NCI-H345 treated with DMSO at 0.1 percent for 48 hours (cell line): ENCODE measurements at regions not wholly inside any gene's neighbourhood (a gene's known extent, or its start where the extent isn't known, plus 50 kb on each side); places are given as distances from the start of the nearest gene placed in this dataset.
"Not testable (repeated sequence)": the region's sequence is repeated elsewhere in the genome, so short reads cannot be mapped to it uniquely, and the experiment has no call there.

Experiments used
- DNase-seq: peaks from one replicate; lab custom pipeline; 2025; ENCODE audit not compliant: unreplicated experiment; lab: John Stamatoyannopoulos, UW

- DNase-seq = no peak
Observed at GRCh38 chr1:117702654-117703053, 96.8 kb downstream of the TENT5C start.

GRCh38 chr1:117707371-117707770 lies 101.5 kb downstream of the TENT5C start:
- no peak for DNase-seq

- DNase-seq = no peak
Observed at GRCh38 chr1:117708323-117709248, 102.7 kb downstream of the TENT5C start.

GRCh38 chr1:117709249-117709691 lies 103.4 kb downstream of the TENT5C start:
- DNase-seq = no peak

- no peak for DNase-seq
Observed at GRCh38 chr1:117710710-117711109, 104.9 kb downstream of the TENT5C start.

GRCh38 chr1:117712621-117713020 lies 106.8 kb downstream of the TENT5C start:
- no peak for DNase-seq

GRCh38 chr1:117714546-117714945 lies 108.7 kb downstream of the TENT5C start:
- DNase-seq = no peak

GRCh38 chr1:117716030-117716429 lies 110.2 kb downstream of the TENT5C start:
- DNase-seq = not testable (repeated sequence)

- not testable (repeated sequence) for DNase-seq
Observed at GRCh38 chr1:117717980-117718379, 112.1 kb downstream of the TENT5C start.

- not testable (repeated sequence) for DNase-seq
Observed at GRCh38 chr1:117718596-117718995, 112.7 kb downstream of the TENT5C start.

GRCh38 chr1:117719004-117719403 lies 113.2 kb downstream of the TENT5C start:
- DNase-seq = no peak

GRCh38 chr1:117732065-117732797 lies 126.4 kb downstream of the TENT5C start:
- DNase-seq = no peak

GRCh38 chr1:117732956-117733355 lies 127.1 kb downstream of the TENT5C start:
- no peak for DNase-seq

GRCh38 chr1:117734403-117734802 lies 128.6 kb downstream of the TENT5C start:
- DNase-seq = no peak

- no peak for DNase-seq
Observed at GRCh38 chr1:117735045-117735992, 129.5 kb downstream of the TENT5C start.

GRCh38 chr1:117739504-117739903 lies 133.7 kb downstream of the TENT5C start:
- DNase-seq = no peak

GRCh38 chr1:117740496-117740895 lies 134.6 kb downstream of the TENT5C start:
- no peak for DNase-seq

GRCh38 chr1:117746565-117746964 lies 140.7 kb downstream of the TENT5C start:
- DNase-seq = not testable (repeated sequence)

- DNase-seq = no peak
Observed at GRCh38 chr1:117747605-117748004, 141.8 kb downstream of the TENT5C start.

- no peak for DNase-seq
Observed at GRCh38 chr1:117751321-117751720, 145.5 kb downstream of the TENT5C start.

- no peak for DNase-seq
Observed at GRCh38 chr1:117752661-117753060, 146.8 kb downstream of the TENT5C start.
